ENCODE measurements at regions not wholly inside any gene's neighbourhood (a gene's known extent, or its start where the extent isn't known, plus 50 kb on each side); places are given as distances from the start of the nearest gene placed in this dataset.

DNA sequence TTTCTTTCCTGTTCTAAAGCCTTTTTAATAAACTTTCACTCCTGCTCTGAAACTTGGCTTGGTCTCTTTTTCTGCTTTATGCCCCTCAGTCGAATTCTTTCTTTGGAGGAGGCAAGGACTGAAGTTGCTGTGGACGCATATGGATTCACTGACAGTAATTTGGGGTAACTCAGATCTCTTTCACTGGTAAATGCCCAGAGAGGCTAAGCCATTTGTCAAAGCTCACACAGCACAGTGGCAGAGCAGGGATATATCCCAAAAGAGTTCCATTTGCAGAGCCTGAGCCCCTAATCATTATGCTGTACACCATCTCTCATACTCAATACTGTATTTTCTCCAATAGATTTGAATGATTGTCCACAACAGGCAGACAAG is 72.3 kb upstream of the GALNT15 start:
- TF ChIP-seq SRF (IDR thresholded peaks at IDR 0.05; ENCODE audit: low read depth in 2 of 2, low read length in 2 of 2) (no peak), EP300 (IDR thresholded peaks at IDR 0.05; ENCODE audit: borderline replicate concordance in 1 of 2, control insufficient read depth in 1 of 2, low read depth in 2 of 2, low read length in 2 of 2) (no peak), SIX5 (IDR thresholded peaks at IDR 0.05; ENCODE audit: low read depth, low read length, severe bottlenecking) (no peak), JUND (IDR thresholded peaks at IDR 0.05; ENCODE audit: low read depth, low read length) (no peak), FOXM1 (IDR thresholded peaks at IDR 0.05; ENCODE audit: low read depth, low read length) (no peak), POLR2AphosphoS2 (IDR thresholded peaks at IDR 0.05; ENCODE audit: low read depth, low read length) (no peak), NFYB (IDR thresholded peaks at IDR 0.05; ENCODE audit: insufficient read depth, low read depth, low read length) (no peak), RFX5 (IDR thresholded peaks at IDR 0.05; ENCODE audit: low read depth, low read length) (no peak), PRDM15 (CRISPR knock-in tag; IDR thresholded peaks at IDR 0.05) (no peak), SIN3A (IDR thresholded peaks at IDR 0.05; ENCODE audit: low read depth, low read length) (no peak)
- TF ChIP-seq, protein P1, sequence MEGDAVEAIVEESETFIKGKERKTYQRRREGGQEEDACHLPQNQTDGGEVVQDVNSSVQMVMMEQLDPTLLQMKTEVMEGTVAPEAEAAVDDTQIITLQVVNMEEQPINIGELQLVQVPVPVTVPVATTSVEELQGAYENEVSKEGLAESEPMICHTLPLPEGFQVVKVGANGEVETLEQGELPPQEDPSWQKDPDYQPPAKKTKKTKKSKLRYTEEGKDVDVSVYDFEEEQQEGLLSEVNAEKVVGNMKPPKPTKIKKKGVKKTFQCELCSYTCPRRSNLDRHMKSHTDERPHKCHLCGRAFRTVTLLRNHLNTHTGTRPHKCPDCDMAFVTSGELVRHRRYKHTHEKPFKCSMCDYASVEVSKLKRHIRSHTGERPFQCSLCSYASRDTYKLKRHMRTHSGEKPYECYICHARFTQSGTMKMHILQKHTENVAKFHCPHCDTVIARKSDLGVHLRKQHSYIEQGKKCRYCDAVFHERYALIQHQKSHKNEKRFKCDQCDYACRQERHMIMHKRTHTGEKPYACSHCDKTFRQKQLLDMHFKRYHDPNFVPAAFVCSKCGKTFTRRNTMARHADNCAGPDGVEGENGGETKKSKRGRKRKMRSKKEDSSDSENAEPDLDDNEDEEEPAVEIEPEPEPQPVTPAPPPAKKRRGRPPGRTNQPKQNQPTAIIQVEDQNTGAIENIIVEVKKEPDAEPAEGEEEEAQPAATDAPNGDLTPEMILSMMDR (IDR thresholded peaks at IDR 0.05 in 2 of 3, conservative IDR thresholded peaks at IDR 0.05 in 1 of 3; ENCODE audit: control insufficient read depth in 2 of 3, extremely low read depth in 1 of 3, insufficient read depth in 1 of 3, low read depth in 3 of 3, low read length in 3 of 3) = no peak
- TF ChIP-seq, protein P2, sequence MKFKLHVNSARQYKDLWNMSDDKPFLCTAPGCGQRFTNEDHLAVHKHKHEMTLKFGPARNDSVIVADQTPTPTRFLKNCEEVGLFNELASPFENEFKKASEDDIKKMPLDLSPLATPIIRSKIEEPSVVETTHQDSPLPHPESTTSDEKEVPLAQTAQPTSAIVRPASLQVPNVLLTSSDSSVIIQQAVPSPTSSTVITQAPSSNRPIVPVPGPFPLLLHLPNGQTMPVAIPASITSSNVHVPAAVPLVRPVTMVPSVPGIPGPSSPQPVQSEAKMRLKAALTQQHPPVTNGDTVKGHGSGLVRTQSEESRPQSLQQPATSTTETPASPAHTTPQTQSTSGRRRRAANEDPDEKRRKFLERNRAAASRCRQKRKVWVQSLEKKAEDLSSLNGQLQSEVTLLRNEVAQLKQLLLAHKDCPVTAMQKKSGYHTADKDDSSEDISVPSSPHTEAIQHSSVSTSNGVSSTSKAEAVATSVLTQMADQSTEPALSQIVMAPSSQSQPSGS (IDR thresholded peaks at IDR 0.05; ENCODE audit: low read length) = no peak

Measured in GM12878 (cell line).